Globus pallidus (tissue), 1 donor: ENCODE measurements at regions not wholly inside any gene's neighbourhood (a gene's known extent, or its start where the extent isn't known, plus 50 kb on each side); places are given as distances from the start of the nearest gene placed in this dataset.

Experiments
- DNase-seq: peaks from one replicate; pipeline ENCODE4 v3.0.0-alpha.2; 2015; ENCODE audit warnings: low spot score

GRCh38 chr10:6774406-6774805 lies 194.3 kb upstream of the PRKCQ start:
- DNase-seq: no peak

- no peak for DNase-seq
Measured at GRCh38 chr10:6771331-6771730, 191.3 kb upstream of the PRKCQ start.

GRCh38 chr10:6770846-6771245 lies 190.8 kb upstream of the PRKCQ start:
- DNase-seq: no peak

GRCh38 chr10:6769704-6770417 lies 189.8 kb upstream of the PRKCQ start:
- no peak for DNase-seq

GRCh38 chr10:6766131-6766801 lies 186.2 kb upstream of the PRKCQ start:
- no peak for DNase-seq

- no peak for DNase-seq
Measured at GRCh38 chr10:6763423-6763822, 183.3 kb upstream of the PRKCQ start.

GRCh38 chr10:6763001-6763400 lies 182.9 kb upstream of the PRKCQ start:
- DNase-seq: no peak

GRCh38 chr10:6759961-6760360 lies 179.9 kb upstream of the PRKCQ start:
- no peak for DNase-seq

- no peak for DNase-seq
Measured at GRCh38 chr10:6757158-6757557, 177.1 kb upstream of the PRKCQ start.

- DNase-seq: no peak
Measured at GRCh38 chr10:6756716-6757115, 176.6 kb upstream of the PRKCQ start.

GRCh38 chr10:6755781-6756460 lies 175.8 kb upstream of the PRKCQ start:
- DNase-seq: peak; percentile 72

- DNase-seq: no peak
Measured at GRCh38 chr10:6753644-6754043, 173.6 kb upstream of the PRKCQ start.

- DNase-seq: no peak
Measured at GRCh38 chr10:6751363-6751762, 171.3 kb upstream of the PRKCQ start.

GRCh38 chr10:6748981-6749635 lies 169.0 kb upstream of the PRKCQ start:
- no peak for DNase-seq

- no peak for DNase-seq
Measured at GRCh38 chr10:6748029-6748428, 168.0 kb upstream of the PRKCQ start.

GRCh38 chr10:6746782-6747181 lies 166.7 kb upstream of the PRKCQ start:
- DNase-seq: no peak

GRCh38 chr10:6743291-6743849 lies 163.3 kb upstream of the PRKCQ start:
- no peak for DNase-seq

GRCh38 chr10:6741541-6741941 lies 161.5 kb upstream of the PRKCQ start:
- DNase-seq: no peak

GRCh38 chr10:6739530-6740174 lies 159.6 kb upstream of the PRKCQ start:
- no peak for DNase-seq

- peak; percentile 36 for DNase-seq
Measured at GRCh38 chr10:6738112-6738768, 158.2 kb upstream of the PRKCQ start.

- DNase-seq: no peak
Measured at GRCh38 chr10:6737758-6738111, 157.7 kb upstream of the PRKCQ start.
